ENCODE measurements at regions not wholly inside any gene's neighbourhood (a gene's known extent, or its start where the extent isn't known, plus 50 kb on each side); places are given as distances from the start of the nearest gene placed in this dataset.
"Not testable (repeated sequence)": the region's sequence is repeated elsewhere in the genome, so short reads cannot be mapped to it uniquely, and the experiment has no call there.

DNA sequence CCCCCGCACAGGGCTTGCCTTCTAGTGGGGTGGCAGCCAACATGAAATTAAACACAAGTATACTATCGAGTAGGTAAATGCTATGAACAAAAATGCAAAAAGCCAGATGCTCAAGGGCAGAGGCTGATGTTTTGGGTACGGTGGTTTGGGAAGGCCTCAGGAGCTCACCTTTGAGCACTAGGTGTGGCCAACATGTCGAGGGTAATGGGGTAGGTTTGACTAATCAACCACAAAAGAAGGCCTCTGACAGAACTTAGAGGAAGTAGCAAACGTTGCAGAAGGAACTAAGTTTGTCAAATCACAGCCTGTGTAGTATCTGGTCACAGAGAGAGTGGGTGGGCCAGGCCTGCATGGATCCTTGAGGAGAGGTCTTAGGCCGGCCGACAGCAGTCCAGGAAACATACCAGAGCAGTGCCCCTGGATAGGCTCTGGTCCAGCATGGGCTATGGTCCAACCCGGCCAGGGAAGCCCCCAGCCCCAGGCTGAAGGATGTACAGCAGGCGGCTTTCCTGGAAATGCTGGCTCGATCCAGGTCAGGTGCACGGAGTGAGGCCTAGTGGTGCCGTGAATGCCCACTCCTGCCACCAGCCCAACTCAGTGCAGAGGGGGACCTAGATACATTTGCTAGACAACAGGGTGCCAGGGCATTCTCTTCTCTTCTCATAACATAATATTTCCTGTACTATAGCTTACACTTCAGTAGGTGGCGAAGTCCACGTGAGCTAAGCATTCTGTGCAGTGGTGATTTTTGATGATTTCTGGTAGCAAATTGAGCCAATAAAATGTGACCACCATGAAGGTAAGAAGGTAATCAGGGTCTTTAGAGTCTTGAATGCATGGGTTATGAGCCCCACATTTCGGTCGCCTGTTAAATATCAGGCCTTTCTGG is 56.3 kb upstream of the CD93 start:
- Histone ChIP-seq H3K36me3 (ENCODE audit: insufficient read depth, low read length) (no peaks in the 10 kb centered on the region), H3K4me1 (ENCODE audit: insufficient read depth, low read length) (no peaks in the 10 kb centered on the region), H3K9ac (ENCODE audit: low read depth, low read length) (no peak overlapping the region), H3K27me3 (ENCODE audit: insufficient read depth, low read length) (no peaks in the 10 kb centered on the region), H3K27ac (ENCODE audit: low read depth, low read length) (no peak overlapping the region), H3K9me3 (ENCODE audit: insufficient read depth, low read depth, low read length) (no peaks in the 10 kb centered on the region), H3K4me3 (ENCODE audit: low read length) (no peak overlapping the region)
- WGBS, result 92% methylated on average over 16 of the region's 16 CpGs

DNA sequence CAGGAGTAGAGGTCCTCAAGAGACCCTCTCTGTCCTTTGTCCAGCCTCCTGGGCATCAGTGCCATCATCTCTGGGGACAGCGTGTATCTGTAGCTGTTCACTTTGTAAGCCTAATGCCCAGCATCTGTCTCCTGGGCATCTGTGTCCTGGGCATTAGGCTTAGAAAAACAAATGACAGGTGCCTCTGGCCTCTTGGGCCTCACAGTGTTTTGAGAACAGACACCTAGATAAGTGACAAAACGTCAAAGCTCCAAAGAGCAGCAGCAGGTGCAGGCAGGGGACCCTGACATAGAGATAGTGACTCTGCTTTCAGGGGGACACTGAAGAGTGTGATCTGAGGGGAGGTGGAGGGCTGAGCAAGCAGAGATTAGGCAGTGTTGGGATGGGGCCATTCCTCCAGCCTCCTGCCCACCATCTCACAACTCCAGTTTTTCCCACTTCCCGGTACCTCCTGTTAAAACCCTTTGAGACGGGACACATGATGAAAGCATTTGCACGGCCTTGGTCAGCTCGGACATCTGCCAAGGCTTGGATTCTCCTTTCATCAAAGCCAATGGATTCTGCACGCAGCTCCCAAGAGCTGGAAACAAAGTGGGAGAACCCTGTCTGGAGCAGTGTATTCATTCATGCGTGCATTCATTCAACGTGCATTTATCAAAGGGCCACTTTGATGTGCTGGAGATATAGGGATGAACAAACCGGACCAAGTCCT is 55.5 kb upstream of the CD93 start:
- 96% methylated on average over 10 of the region's 10 CpGs for WGBS
- Histone ChIP-seq H3K9me3 (ENCODE audit: insufficient read depth, low read depth, low read length) (no peaks in the 10 kb centered on the region), H3K4me1 (ENCODE audit: insufficient read depth, low read length) (no peaks in the 10 kb centered on the region), H3K4me3 (ENCODE audit: low read length) (no peak overlapping the region), H3K27me3 (ENCODE audit: insufficient read depth, low read length) (no peaks in the 10 kb centered on the region), H3K36me3 (ENCODE audit: insufficient read depth, low read length) (no peaks in the 10 kb centered on the region), H3K9ac (ENCODE audit: low read depth, low read length) (no peak overlapping the region), H3K27ac (ENCODE audit: low read depth, low read length) (no peak overlapping the region)

GRCh38 chr20:23140991-23141390 is 54.9 kb upstream of the CD93 start:
- Histone ChIP-seq H3K9ac (ENCODE audit: low read depth, low read length) (no peak overlapping the region), H3K9me3 (ENCODE audit: insufficient read depth, low read depth, low read length) (no peaks in the 10 kb centered on the region), H3K4me1 (ENCODE audit: insufficient read depth, low read length) (no peaks in the 10 kb centered on the region), H3K27ac (ENCODE audit: low read depth, low read length) (no peak overlapping the region), H3K27me3 (ENCODE audit: insufficient read depth, low read length) (no peaks in the 10 kb centered on the region), H3K36me3 (ENCODE audit: insufficient read depth, low read length) (no peaks in the 10 kb centered on the region), H3K4me3 (ENCODE audit: low read length) (no peak overlapping the region)
- WGBS, result 97% methylated on average over 5 of the region's 5 CpGs

DNA sequence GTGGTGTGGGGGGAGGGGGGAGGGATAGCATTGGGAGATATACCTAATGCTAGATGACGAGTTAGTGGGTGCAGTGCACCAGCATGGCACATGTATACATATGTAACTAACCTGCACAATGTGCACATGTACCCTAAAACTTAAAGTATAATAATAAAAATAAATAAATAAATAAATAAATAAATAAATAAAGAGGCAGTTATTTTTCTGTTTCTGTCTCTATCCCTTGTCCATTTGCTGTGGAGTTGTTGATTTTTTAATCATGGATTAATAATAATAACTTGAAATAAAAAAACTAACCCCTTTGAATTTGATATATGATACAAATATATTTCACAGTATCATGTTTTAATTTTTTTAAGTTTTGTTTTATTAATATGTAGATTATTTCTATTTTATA is 53.9 kb upstream of the CD93 start:
- H3K9me3 ChIP-seq (ENCODE audit: insufficient read depth, low read depth, low read length); H3K27me3 ChIP-seq (ENCODE audit: insufficient read depth, low read length); H3K4me3 ChIP-seq (ENCODE audit: low read length); H3K27ac ChIP-seq (ENCODE audit: low read depth, low read length); H3K36me3 ChIP-seq (ENCODE audit: insufficient read depth, low read length); H3K9ac ChIP-seq (ENCODE audit: low read depth, low read length); H3K4me1 ChIP-seq (ENCODE audit: insufficient read depth, low read length): not testable (repeated sequence)
- no CpG with 5 or more reads among the region's 1 CpG for WGBS

- H3K36me3 ChIP-seq (ENCODE audit: insufficient read depth, low read length), result no peaks in the 10 kb centered on the region
- no peak overlapping the region for H3K9ac ChIP-seq (ENCODE audit: low read depth, low read length)
- no peak overlapping the region for H3K27ac ChIP-seq (ENCODE audit: low read depth, low read length)
- WGBS, result 89% methylated on average over 8 of the region's 8 CpGs
- no peaks in the 10 kb centered on the region for H3K4me1 ChIP-seq (ENCODE audit: insufficient read depth, low read length)
- H3K27me3 ChIP-seq (ENCODE audit: insufficient read depth, low read length), result no peaks in the 10 kb centered on the region
- H3K4me3 ChIP-seq (ENCODE audit: low read length), result no peak overlapping the region
- H3K9me3 ChIP-seq (ENCODE audit: insufficient read depth, low read depth, low read length), result no peaks in the 10 kb centered on the region
Measured at GRCh38 chr20:23139524-23139923, 53.4 kb upstream of the CD93 start.

DNA sequence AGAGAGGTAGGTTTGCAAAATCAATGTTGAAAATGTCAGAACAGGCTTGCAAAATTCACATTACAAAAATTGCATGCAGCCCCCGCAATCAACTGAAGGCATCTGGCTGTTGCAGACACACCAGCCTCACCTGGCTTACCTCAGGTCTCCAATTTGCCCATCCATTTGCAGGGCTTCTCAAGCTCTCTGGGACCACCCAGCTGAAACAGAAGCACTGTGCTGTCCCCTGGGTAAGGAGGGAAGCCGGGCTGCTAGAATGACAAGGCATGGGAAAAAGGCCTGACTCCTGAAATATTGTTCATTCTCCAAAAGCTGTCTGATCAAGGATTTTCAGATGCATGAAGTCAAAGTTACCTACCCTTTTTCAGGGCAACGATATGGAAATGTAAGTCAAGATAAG is 52.6 kb upstream of the CD93 start:
- no peaks in the 10 kb centered on the region for H3K4me1 ChIP-seq (ENCODE audit: insufficient read depth, low read length)
- WGBS, result 91% methylated on average over 3 of the region's 3 CpGs
- no peaks in the 10 kb centered on the region for H3K9me3 ChIP-seq (ENCODE audit: insufficient read depth, low read depth, low read length)
- no peak overlapping the region for H3K27ac ChIP-seq (ENCODE audit: low read depth, low read length)
- no peak overlapping the region for H3K9ac ChIP-seq (ENCODE audit: low read depth, low read length)
- no peaks in the 10 kb centered on the region for H3K27me3 ChIP-seq (ENCODE audit: insufficient read depth, low read length)
- no peak overlapping the region for H3K4me3 ChIP-seq (ENCODE audit: low read length)
- no peaks in the 10 kb centered on the region for H3K36me3 ChIP-seq (ENCODE audit: insufficient read depth, low read length)

GRCh38 chr20:23138226-23138625 is 52.1 kb upstream of the CD93 start:
- H3K9ac ChIP-seq (ENCODE audit: low read depth, low read length), result no peak overlapping the region
- no peaks in the 10 kb centered on the region for H3K9me3 ChIP-seq (ENCODE audit: insufficient read depth, low read depth, low read length)
- H3K36me3 ChIP-seq (ENCODE audit: insufficient read depth, low read length), result no peaks in the 10 kb centered on the region
- H3K4me1 ChIP-seq (ENCODE audit: insufficient read depth, low read length), result no peaks in the 10 kb centered on the region
- no peak overlapping the region for H3K4me3 ChIP-seq (ENCODE audit: low read length)
- H3K27ac ChIP-seq (ENCODE audit: low read depth, low read length), result no peak overlapping the region
- H3K27me3 ChIP-seq (ENCODE audit: insufficient read depth, low read length), result no peaks in the 10 kb centered on the region
- 81% methylated on average over 3 of the region's 3 CpGs for WGBS

GRCh38 chr20:23136893-23137745 is 51.0 kb upstream of the CD93 start:
- no peaks in the 10 kb centered on the region for H3K27me3 ChIP-seq (ENCODE audit: insufficient read depth, low read length)
- no peak overlapping the region for H3K4me3 ChIP-seq (ENCODE audit: low read length)
- WGBS, result 94% methylated on average over 20 of the region's 20 CpGs
- no peak overlapping the region for H3K27ac ChIP-seq (ENCODE audit: low read depth, low read length)
- no peaks in the 10 kb centered on the region for H3K4me1 ChIP-seq (ENCODE audit: insufficient read depth, low read length)
- no peak overlapping the region for H3K9ac ChIP-seq (ENCODE audit: low read depth, low read length)
- H3K9me3 ChIP-seq (ENCODE audit: insufficient read depth, low read depth, low read length), result no peaks in the 10 kb centered on the region
- no peaks in the 10 kb centered on the region for H3K36me3 ChIP-seq (ENCODE audit: insufficient read depth, low read length)

GRCh38 chr20:23135449-23136420 is 49.6 kb upstream of the CD93 start:
- Histone ChIP-seq H3K9ac (ENCODE audit: low read depth, low read length) (no peak overlapping the region), H3K4me1 (ENCODE audit: insufficient read depth, low read length) (no peaks in the 10 kb centered on the region), H3K27ac (ENCODE audit: low read depth, low read length) (no peak overlapping the region), H3K27me3 (ENCODE audit: insufficient read depth, low read length) (no peaks in the 10 kb centered on the region), H3K36me3 (ENCODE audit: insufficient read depth, low read length) (no peaks in the 10 kb centered on the region), H3K4me3 (ENCODE audit: low read length) (no peak overlapping the region), H3K9me3 (ENCODE audit: insufficient read depth, low read depth, low read length) (no peaks in the 10 kb centered on the region)
- 95% methylated on average over 6 of the region's 8 CpGs for WGBS
